Epithelial cell of proximal tubule (primary cell): ENCODE measurements at regions not wholly inside any gene's neighbourhood (a gene's known extent, or its start where the extent isn't known, plus 50 kb on each side); places are given as distances from the start of the nearest gene placed in this dataset.

Experiments used
- DNase-seq: peaks from one replicate; pipeline ENCODE4 v3.0.0-alpha.2; 2011; ENCODE audit warnings: low read depth
- H3K4me3 ChIP-seq: 2 replicates; pipeline ENCODE4 v1.5.1; 2011; ENCODE audit warnings: low read depth, mild to moderate bottlenecking, low read length
- TF ChIP-seq, protein P1 (sequence below): conservative IDR thresholded peaks from 2 replicates; pipeline ENCODE4 v1.5.1; 2012; ENCODE audit warnings: low read depth, mild to moderate bottlenecking, low read length

DNA sequence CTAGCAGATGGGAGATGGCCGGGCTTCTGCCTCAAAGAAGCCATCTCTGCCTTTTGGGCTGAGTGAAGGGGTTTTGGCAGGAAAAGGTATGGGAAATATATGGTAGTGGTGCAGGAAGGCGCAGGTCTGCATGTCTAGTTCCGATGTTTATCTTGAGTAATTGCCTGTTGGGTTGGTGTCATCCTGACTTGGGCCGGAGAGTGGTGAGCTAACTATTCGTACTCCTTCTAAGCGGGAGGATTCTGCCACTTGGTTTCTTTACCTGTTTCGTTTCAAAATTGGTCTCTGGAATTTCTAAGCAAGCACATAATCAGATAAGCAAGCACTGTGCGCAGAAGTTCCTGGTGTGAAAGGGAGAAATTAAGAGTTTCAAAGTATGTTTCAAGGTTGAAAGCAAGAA lies 229.6 kb downstream of the SAMD5 start:
- H3K4me3 ChIP-seq = no peak overlapping the region
- TF ChIP-seq, protein P1, sequence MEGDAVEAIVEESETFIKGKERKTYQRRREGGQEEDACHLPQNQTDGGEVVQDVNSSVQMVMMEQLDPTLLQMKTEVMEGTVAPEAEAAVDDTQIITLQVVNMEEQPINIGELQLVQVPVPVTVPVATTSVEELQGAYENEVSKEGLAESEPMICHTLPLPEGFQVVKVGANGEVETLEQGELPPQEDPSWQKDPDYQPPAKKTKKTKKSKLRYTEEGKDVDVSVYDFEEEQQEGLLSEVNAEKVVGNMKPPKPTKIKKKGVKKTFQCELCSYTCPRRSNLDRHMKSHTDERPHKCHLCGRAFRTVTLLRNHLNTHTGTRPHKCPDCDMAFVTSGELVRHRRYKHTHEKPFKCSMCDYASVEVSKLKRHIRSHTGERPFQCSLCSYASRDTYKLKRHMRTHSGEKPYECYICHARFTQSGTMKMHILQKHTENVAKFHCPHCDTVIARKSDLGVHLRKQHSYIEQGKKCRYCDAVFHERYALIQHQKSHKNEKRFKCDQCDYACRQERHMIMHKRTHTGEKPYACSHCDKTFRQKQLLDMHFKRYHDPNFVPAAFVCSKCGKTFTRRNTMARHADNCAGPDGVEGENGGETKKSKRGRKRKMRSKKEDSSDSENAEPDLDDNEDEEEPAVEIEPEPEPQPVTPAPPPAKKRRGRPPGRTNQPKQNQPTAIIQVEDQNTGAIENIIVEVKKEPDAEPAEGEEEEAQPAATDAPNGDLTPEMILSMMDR = no peak
- no peak for DNase-seq

DNA sequence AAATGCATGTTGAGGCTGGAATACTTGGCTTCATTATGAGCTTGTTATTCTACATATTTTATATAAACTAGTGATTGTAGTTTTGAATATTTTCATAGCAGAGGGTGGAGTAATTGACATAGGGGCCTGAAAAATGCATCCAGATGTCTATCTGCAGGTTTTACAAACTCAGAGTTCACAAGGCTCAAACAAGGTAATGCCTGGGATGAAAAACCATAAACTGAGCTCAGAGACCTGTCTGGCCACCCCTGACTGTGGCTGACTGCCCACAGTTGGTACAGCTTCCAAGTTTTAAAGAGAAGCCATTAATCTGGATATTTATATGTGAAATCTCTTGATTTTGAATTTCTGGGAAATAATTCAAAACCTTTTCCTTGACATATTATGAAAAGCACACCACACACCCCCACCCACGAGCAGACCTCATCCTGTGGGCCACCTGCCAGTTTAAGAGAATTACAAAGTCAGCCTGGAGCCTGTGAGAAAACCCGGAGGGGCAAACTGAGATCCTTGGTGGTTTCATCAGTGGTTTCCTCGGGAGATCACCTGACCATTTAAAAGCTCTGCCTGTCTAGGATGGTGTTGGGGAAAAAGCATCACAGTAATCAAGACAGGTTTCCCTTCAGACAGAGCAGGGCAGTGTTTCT lies 230.1 kb downstream of the SAMD5 start:
- TF ChIP-seq, protein P1 = no peak
- DNase-seq = no peak
- no peak overlapping the region for H3K4me3 ChIP-seq

GRCh38 chr6:147740326-147740725 lies 231.8 kb downstream of the SAMD5 start:
- no peak for DNase-seq
- H3K4me3 ChIP-seq = no peak overlapping the region
- TF ChIP-seq, protein P1 = no peak

DNA sequence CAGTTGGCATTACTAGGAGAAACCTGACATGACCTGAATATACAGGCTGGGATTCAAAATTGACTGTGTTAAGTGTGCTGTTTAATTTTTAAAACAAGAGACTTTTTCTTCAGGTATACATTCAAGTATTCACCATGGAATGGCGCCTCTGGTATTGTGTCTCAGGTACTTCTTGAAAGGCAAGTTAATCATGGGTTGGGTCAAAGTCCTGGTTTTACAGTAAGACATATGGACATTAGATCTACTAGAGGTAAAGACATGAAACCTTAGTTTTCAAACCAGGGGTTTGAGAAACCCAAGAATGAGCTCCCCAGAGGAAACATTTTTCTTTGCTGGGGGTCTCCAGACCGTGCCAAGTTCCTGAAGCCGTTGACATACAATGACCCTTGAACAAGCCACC lies 232.4 kb downstream of the SAMD5 start:
- DNase-seq = no peak
- no peak overlapping the region for H3K4me3 ChIP-seq
- TF ChIP-seq, protein P1 = no peak

DNA sequence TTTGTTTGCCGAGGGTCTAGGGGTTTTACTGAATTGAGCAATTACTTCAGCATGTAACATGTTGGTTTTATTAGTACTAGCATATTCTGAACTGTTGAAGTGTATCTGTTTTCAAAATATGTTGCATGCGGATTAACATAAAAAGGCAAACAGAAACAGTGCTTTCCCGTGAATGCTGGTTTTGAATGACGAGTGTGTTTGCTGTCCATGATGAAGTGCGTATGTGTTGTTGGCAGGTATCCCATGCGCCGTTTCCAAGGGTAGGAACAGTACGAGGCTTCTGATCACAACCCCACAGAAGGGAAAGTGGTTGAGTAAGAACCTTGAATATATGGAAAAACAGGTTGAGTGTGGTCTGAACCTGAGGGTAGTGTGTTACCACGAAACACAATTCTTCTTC lies 232.9 kb downstream of the SAMD5 start:
- DNase-seq = no peak
- TF ChIP-seq, protein P1 = no peak
- no peak overlapping the region for H3K4me3 ChIP-seq

GRCh38 chr6:147742440-147742839 lies 233.9 kb downstream of the SAMD5 start:
- TF ChIP-seq, protein P1 = peak; percentile 29
- no peak for DNase-seq
- no peak overlapping the region for H3K4me3 ChIP-seq

DNA sequence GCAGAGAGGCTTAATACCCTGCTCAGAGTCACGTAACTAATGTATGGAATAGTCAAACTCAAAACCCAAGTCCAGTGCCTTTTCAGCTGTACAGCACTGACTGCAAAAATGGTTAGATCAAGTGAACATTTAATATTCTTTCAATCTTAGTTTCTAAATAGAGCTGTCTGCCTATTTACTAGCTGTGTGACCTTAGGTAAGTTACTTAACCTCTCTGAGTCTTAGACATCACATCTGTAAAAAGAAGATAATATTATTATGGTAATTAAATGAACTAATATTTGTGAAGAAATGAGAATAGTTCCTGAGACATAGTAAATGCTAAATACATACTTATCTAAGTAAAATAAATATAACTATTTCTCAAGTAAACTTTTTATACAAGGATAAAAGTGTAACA lies 235.5 kb downstream of the SAMD5 start:
- TF ChIP-seq, protein P1 = no peak
- no peak for DNase-seq

More for the DNA sequence above, 235.5 kb downstream of the SAMD5 start:
- H3K4me3 ChIP-seq = no peak overlapping the region
